ENCODE measurements at regions not wholly inside any gene's neighbourhood (a gene's known extent, or its start where the extent isn't known, plus 50 kb on each side); places are given as distances from the start of the nearest gene placed in this dataset.
A peak's percentile ranks its signal among the peaks of the same experiment; 100 is the strongest.

DNA sequence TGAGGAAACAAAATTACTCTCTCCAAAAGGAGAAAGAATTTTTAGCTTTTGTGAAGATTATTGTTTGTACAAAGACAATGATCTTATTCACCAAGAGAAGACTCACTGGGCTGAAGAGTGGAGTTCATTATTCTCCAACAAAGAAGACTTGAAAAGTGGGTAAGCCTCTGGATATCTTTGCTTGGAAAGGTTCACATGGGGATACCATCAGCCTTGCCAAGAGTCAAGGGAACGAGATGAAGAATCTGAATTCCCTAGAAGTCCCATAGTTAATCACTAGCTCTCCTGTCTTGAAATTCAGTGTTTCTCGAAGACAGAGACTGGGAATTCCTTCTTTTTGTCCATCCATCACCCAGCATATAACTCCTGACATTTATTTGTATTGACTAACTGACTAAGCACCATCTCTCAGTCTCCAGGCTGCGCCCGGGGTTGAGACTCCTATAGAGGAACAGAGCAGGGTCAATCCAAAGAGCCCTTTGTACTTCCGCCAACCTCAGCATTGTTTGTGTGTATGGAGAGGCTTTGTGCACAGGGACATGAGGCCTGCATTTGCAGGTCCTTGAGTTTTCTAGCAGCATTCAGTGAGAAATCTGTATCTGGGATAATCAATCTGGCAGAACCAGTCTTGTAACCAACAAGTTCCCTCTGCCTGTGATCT is 461.9 kb downstream of the KIF16B start:
- TF ChIP-seq EP300 (IDR thresholded peaks at IDR 0.05) (no peak), POLR2AphosphoS5 (IDR thresholded peaks at IDR 0.05) (no peak), POLR2A (IDR thresholded peaks at IDR 0.05) (no peak)
- TF ChIP-seq, protein P1, sequence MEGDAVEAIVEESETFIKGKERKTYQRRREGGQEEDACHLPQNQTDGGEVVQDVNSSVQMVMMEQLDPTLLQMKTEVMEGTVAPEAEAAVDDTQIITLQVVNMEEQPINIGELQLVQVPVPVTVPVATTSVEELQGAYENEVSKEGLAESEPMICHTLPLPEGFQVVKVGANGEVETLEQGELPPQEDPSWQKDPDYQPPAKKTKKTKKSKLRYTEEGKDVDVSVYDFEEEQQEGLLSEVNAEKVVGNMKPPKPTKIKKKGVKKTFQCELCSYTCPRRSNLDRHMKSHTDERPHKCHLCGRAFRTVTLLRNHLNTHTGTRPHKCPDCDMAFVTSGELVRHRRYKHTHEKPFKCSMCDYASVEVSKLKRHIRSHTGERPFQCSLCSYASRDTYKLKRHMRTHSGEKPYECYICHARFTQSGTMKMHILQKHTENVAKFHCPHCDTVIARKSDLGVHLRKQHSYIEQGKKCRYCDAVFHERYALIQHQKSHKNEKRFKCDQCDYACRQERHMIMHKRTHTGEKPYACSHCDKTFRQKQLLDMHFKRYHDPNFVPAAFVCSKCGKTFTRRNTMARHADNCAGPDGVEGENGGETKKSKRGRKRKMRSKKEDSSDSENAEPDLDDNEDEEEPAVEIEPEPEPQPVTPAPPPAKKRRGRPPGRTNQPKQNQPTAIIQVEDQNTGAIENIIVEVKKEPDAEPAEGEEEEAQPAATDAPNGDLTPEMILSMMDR (IDR thresholded peaks at IDR 0.05), result no peak
- no peaks in the 10 kb centered on the region for H3K9me3 ChIP-seq
- no peaks in the 10 kb centered on the region for H3K27me3 ChIP-seq
- H3K36me3 ChIP-seq, result no peaks in the 10 kb centered on the region
- no peak overlapping the region for H3K4me3 ChIP-seq
- ATAC-seq (ENCODE audit: low FRiP score in 2 of 2) (no peak), DNase-seq (no peak)
- no peak overlapping the region for H3K27ac ChIP-seq
- WGBS, 2 donors, result 53 to 64% methylated on average over 5 of the region's 5 CpGs
- H3K4me1 ChIP-seq, result peaks cover 0 to 2% (median 0%) of the 10 kb centered on the region in 4 donors

DNA sequence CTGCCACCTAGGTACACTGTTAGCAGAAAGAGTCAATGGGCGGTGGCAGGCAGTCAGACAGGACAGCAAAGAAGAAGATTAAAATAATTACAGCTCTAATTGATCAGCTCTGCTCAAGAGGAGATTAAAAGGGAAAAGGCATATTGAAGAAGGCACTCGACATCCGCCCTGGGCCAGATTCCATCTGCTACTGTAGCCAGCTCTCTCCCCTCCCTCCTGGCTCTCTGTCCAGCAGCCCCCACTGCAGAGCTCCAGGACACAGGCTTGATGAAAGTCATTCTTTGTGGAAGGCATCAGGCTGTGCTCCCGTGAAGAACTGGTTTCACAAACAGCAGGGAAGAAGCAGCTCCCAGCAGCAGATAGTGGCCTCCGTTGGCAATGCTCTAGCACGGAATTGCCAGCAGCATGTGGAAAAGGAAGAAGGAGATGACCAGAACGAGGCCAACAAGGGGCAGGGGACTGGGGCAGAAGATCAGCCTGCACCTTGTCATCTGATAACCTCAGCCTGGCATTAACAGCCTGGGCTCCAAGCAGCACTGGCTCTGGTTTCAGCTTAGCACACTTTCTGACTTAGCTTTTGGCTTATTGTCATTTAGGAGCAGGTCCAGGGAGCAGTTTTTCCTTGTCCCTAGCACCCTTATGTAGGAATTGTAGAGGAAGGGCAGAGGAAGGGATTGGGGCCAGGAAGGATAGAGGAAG is 465.9 kb downstream of the KIF16B start:
- peak in 1 of 2 donors; percentile 25 for ATAC-seq (ENCODE audit: low FRiP score in 2 of 2)
- Histone ChIP-seq H3K36me3 (no peaks in the 10 kb centered on the region), H3K9me3 (no peaks in the 10 kb centered on the region), H3K27ac (no peak overlapping the region), H3K4me1 (no peaks in the 10 kb centered on the region), H3K27me3 (no peaks in the 10 kb centered on the region), H3K4me3 (no peak overlapping the region)
- WGBS, 2 donors, result 62 to 67% methylated on average over 7 of the region's 7 CpGs
- TF ChIP-seq, protein P1 (IDR thresholded peaks at IDR 0.05), result no peak
- TF ChIP-seq POLR2A (IDR thresholded peaks at IDR 0.05) (no peak), POLR2AphosphoS5 (IDR thresholded peaks at IDR 0.05) (no peak), EP300 (IDR thresholded peaks at IDR 0.05) (no peak)
- no peak for DNase-seq

DNA sequence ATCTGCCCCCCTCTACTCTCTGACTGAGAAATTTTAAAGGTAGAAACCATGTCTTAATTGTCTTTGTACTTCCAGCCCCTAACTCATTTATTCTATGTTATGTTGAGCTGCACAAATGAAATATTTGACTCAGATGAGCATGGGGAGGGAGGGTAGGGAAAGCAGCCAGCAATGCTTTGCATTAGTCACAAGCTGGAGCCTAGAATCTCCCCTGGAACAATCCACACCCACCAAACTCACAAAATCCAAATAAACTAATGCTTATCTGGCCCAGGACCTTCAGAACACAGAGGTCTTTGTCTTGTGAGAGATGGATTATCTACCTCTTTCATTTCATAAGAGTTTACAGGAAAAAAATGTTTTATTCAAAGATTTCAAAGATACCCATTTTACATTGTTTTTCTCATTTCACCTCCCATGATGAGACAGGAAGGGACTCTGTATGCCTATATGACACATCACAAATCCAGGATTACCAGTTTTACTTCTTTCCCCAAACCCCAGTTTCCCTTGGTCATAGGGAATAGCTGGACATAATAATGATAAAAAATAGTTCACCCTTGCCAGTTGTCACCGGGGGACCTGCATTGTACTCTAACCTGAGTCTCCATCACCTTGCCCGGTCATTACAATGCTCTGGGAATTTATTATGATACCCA is 466.9 kb downstream of the KIF16B start:
- Histone ChIP-seq H3K27ac (no peak overlapping the region), H3K4me3 (no peak overlapping the region), H3K27me3 (no peaks in the 10 kb centered on the region), H3K9me3 (no peaks in the 10 kb centered on the region), H3K4me1 (no peaks in the 10 kb centered on the region), H3K36me3 (no peaks in the 10 kb centered on the region)
- ATAC-seq (ENCODE audit: low FRiP score in 2 of 2), result peak in 1 of 2 donors; percentile 54
- no peak for TF ChIP-seq EP300 (IDR thresholded peaks at IDR 0.05)
- TF ChIP-seq, protein P1 (IDR thresholded peaks at IDR 0.05), result no peak
- TF ChIP-seq POLR2AphosphoS5 (IDR thresholded peaks at IDR 0.05), result no peak
- TF ChIP-seq POLR2A (IDR thresholded peaks at IDR 0.05), result no peak
- DNase-seq, result no peak
- 86 to 98% methylated on average over 2 of the region's 2 CpGs for WGBS, 2 donors

DNA sequence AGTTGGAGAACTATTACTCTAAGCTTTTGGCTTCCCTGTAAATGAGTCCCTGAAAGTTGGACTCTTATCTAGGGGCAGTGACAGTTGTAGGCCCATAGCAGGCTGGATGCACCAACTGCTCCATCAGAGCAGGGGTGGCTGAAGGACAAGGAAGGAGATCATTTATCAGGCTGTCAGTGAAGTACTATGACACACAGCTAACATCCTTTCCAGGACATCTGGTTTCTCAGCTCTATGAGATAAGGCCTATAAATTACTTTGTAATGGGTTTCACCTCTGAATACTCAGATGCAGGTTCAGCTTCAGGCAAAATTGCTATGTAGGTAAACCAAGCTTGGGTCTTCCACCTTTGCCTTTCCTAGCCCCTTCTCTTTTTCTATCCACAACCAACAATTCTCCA is 468.5 kb downstream of the KIF16B start:
- ATAC-seq (ENCODE audit: low FRiP score in 2 of 2), result no peak
- Histone ChIP-seq H3K27me3 (no peaks in the 10 kb centered on the region), H3K4me1 (peaks cover 0 to 7% (median 0%) of the 10 kb centered on the region in 4 donors)

More for the DNA sequence above, 468.5 kb downstream of the KIF16B start:
- H3K36me3 ChIP-seq, result no peaks in the 10 kb centered on the region
- H3K9me3 ChIP-seq, result no peaks in the 10 kb centered on the region
- DNase-seq, result no peak
- H3K4me3 ChIP-seq, result no peak overlapping the region
- H3K27ac ChIP-seq, result no peak overlapping the region
- TF ChIP-seq EP300 (IDR thresholded peaks at IDR 0.05), result no peak
- no peak for TF ChIP-seq POLR2A (IDR thresholded peaks at IDR 0.05)
- TF ChIP-seq POLR2AphosphoS5 (IDR thresholded peaks at IDR 0.05), result no peak
- TF ChIP-seq, protein P1 (IDR thresholded peaks at IDR 0.05), result no peak

Measured in upper lobe of left lung (tissue), 6 donors.